Fibroblast of mammary gland (primary cell): ENCODE measurements at regions not wholly inside any gene's neighbourhood (a gene's known extent, or its start where the extent isn't known, plus 50 kb on each side); places are given as distances from the start of the nearest gene placed in this dataset.

Experiments
- DNase-seq: peaks from one replicate; pipeline ENCODE4 v3.0.0-alpha.2; 2010; ENCODE audit warnings: low read depth
- H3K4me3 ChIP-seq: 2 replicates; pipeline ENCODE4 v1.5.1; 2011; ENCODE audit warnings: low read depth, mild to moderate bottlenecking, low read length, moderate library complexity; ENCODE audit not compliant: control insufficient read depth
- CTCF ChIP-seq: conservative IDR thresholded peaks from 2 replicates; pipeline ENCODE4 v1.5.1; 2011; ENCODE audit warnings: low read depth, low read length, inconsistent platforms; ENCODE audit not compliant: control insufficient read depth, insufficient read depth

- no peak for DNase-seq
- no peak overlapping the region for H3K4me3 ChIP-seq
- TF ChIP-seq CTCF: no peak
Observed at GRCh38 chr18:64253222-64253621, 104.3 kb upstream of the LINC00305 start.

- no peak for TF ChIP-seq CTCF
- DNase-seq: no peak
Observed at GRCh38 chr18:64248836-64249235, 99.9 kb upstream of the LINC00305 start.

GRCh38 chr18:64245126-64245861, 96.4 kb upstream of the LINC00305 start:
- H3K4me3 ChIP-seq: no peak overlapping the region
- no peak for DNase-seq
- TF ChIP-seq CTCF: no peak

More at GRCh38 chr18:64248836-64249235, 99.9 kb upstream of the LINC00305 start:
- no peak overlapping the region for H3K4me3 ChIP-seq

- DNase-seq: no peak
- H3K4me3 ChIP-seq: no peak overlapping the region
- no peak for TF ChIP-seq CTCF
Observed at GRCh38 chr18:64244571-64244970, 95.7 kb upstream of the LINC00305 start.

GRCh38 chr18:64240316-64240715, 91.4 kb upstream of the LINC00305 start:
- H3K4me3 ChIP-seq: no peak overlapping the region
- no peak for TF ChIP-seq CTCF
- no peak for DNase-seq

GRCh38 chr18:64238076-64238475, 89.2 kb upstream of the LINC00305 start:
- H3K4me3 ChIP-seq: no peak overlapping the region
- no peak for TF ChIP-seq CTCF
- no peak for DNase-seq

GRCh38 chr18:64234321-64234720, 85.4 kb upstream of the LINC00305 start:
- TF ChIP-seq CTCF: no peak

More at GRCh38 chr18:64234321-64234720, 85.4 kb upstream of the LINC00305 start:
- no peak overlapping the region for H3K4me3 ChIP-seq
- no peak for DNase-seq
